ENCODE measurements at regions not wholly inside any gene's neighbourhood (a gene's known extent, or its start where the extent isn't known, plus 50 kb on each side); places are given as distances from the start of the nearest gene placed in this dataset.
"Not testable (repeated sequence)": the region's sequence is repeated elsewhere in the genome, so short reads cannot be mapped to it uniquely, and the experiment has no call there.

DNA sequence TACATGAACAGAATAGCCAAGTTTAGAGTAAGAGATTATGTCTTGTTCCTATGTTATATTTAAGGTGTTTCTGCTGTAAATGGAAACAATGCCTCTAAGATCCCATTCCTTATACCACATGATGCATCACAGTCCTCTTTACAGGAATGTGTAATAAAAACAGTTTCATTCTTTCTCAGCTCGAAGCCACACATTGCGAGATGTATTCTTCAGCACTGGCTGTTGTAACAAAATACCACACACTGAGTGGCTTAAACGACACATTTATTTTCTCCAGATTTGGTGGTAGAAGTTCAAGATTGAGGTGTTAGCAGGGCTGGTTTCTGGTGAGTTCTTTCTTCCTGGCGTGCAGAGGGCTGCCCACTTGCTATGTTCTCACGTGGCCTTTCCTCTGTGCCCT lies 246.2 kb downstream of the SOCS6 start:
- no peaks in the 10 kb centered on the region for H3K9me3 ChIP-seq
- H3K4me3 ChIP-seq, result no peak overlapping the region
- no peak for DNase-seq (ENCODE audit: low spot score in 2 of 2)
- H3K27me3 ChIP-seq, result no peaks in the 10 kb centered on the region
- H3K27ac ChIP-seq, result no peak overlapping the region
- H3K4me1 ChIP-seq, result no peaks in the 10 kb centered on the region
- WGBS, 2 donors, result 59 to 74% methylated on average over 5 of the region's 5 CpGs
- H3K36me3 ChIP-seq, result no peaks in the 10 kb centered on the region
- no peak for TF ChIP-seq POLR2A (IDR thresholded peaks at IDR 0.05)

DNA sequence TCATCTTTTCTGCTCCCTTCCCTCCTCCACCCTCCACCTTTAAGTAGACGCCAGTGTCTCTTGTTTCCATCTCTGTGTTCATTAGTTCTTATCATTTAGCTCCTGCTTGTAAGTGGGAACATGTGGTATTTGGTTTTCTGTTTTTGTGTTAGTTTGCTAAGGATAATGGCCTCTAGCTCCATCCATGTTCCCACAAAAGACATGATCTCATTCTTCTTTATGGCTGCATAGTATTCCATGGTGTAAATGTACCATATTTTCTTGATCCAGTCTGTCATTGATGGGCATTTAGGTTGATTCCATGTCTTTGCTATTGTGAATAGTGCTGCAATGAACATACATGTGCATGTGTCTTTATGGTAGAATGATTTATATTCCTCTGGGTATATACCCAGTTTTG lies 236.5 kb downstream of the SOCS6 start:
- not testable (repeated sequence) for DNase-seq (ENCODE audit: low spot score in 2 of 2); H3K27ac ChIP-seq; H3K36me3 ChIP-seq; H3K4me1 ChIP-seq; H3K27me3 ChIP-seq; H3K4me3 ChIP-seq; H3K9me3 ChIP-seq
- 94 to 95% methylated on average over 1 of the region's 1 CpG for WGBS, 2 donors

GRCh38 chr18:70523792-70524182 lies 234.9 kb downstream of the SOCS6 start:
- H3K27ac ChIP-seq, result no peak overlapping the region
- no peak for DNase-seq (ENCODE audit: low spot score in 2 of 2)
- TF ChIP-seq CTCF (IDR thresholded peaks at IDR 0.05) (no peak), POLR2A (IDR thresholded peaks at IDR 0.05) (no peak), EP300 (IDR thresholded peaks at IDR 0.05) (no peak)
- no peaks in the 10 kb centered on the region for H3K4me1 ChIP-seq
- H3K27me3 ChIP-seq, result no peaks in the 10 kb centered on the region
- no peak overlapping the region for H3K4me3 ChIP-seq
- H3K36me3 ChIP-seq, result no peaks in the 10 kb centered on the region
- 85 to 86% methylated on average over 3 of the region's 3 CpGs for WGBS, 2 donors
- H3K9me3 ChIP-seq, result no peaks in the 10 kb centered on the region

- no peak for TF ChIP-seq POLR2A (IDR thresholded peaks at IDR 0.05)
- no peak for TF ChIP-seq EP300 (IDR thresholded peaks at IDR 0.05)
- TF ChIP-seq CTCF (IDR thresholded peaks at IDR 0.05), result no peak
- H3K9me3 ChIP-seq, result no peaks in the 10 kb centered on the region
- no peak overlapping the region for H3K4me3 ChIP-seq
- no peaks in the 10 kb centered on the region for H3K27me3 ChIP-seq
- no peaks in the 10 kb centered on the region for H3K36me3 ChIP-seq
- no peak for DNase-seq (ENCODE audit: low spot score in 2 of 2)
- WGBS, 2 donors, result 54 to 60% methylated on average over 7 of the region's 7 CpGs
- no peaks in the 10 kb centered on the region for H3K4me1 ChIP-seq
- no peak overlapping the region for H3K27ac ChIP-seq
Measured at GRCh38 chr18:70523035-70523791, 234.4 kb downstream of the SOCS6 start.

DNA sequence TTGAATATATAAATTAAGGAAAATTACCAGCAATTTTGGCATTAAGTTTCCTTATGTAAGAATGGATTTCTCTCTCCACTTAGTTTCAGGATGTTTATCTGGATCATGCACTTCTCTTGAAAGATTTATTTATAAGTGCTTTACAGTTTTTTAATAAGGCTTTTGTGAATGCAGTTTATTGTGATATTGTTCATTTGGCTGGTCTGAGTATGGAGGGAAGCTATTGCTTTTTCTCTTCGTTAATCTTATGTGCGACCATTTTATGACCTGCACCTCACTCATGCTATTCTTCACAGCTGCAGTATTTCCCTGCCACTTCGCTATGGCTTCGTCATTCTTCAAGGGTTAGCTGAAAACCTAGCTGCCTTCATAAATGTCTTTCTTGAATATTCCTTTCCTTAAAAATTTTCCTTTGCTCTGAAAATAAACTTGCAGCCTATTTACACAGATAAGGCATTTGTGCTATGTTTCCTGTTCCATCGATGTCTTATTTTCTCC lies 233.4 kb downstream of the SOCS6 start:
- Histone ChIP-seq H3K4me3 (no peak overlapping the region), H3K27ac (no peak overlapping the region), H3K4me1 (no peaks in the 10 kb centered on the region), H3K9me3 (no peaks in the 10 kb centered on the region), H3K27me3 (no peaks in the 10 kb centered on the region), H3K36me3 (no peaks in the 10 kb centered on the region)
- TF ChIP-seq POLR2A (IDR thresholded peaks at IDR 0.05) (no peak), EP300 (IDR thresholded peaks at IDR 0.05) (no peak), CTCF (IDR thresholded peaks at IDR 0.05) (no peak)
- 47 to 51% methylated on average over 5 of the region's 5 CpGs for WGBS, 2 donors
- DNase-seq (ENCODE audit: low spot score in 2 of 2), result no peak

DNA sequence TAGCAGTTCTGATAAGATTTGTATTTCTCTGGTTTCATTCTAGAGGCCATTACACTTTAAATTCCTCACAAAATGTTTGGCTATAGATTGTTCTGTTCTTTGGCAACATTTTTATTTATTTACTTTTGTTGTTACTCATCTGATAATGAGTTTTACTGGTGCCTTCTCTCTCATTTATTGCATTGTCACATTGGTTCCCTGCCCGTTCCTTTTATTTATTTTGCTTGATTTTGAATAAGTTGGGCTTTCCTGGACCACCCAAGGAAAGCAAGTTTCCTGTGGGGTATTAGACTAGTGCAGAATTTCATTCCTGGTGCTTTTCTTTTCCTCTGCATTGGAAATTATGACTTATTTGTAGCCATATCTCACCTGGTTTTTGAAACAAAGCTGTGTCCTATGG lies 232.0 kb downstream of the SOCS6 start:
- H3K27ac ChIP-seq, result no peak overlapping the region
- no peak for DNase-seq (ENCODE audit: low spot score in 2 of 2)
- no peaks in the 10 kb centered on the region for H3K36me3 ChIP-seq
- TF ChIP-seq EP300 (IDR thresholded peaks at IDR 0.05), result no peak
- TF ChIP-seq POLR2A (IDR thresholded peaks at IDR 0.05), result no peak
- no peak for TF ChIP-seq CTCF (IDR thresholded peaks at IDR 0.05)
- H3K27me3 ChIP-seq, result no peaks in the 10 kb centered on the region
- 29 to 33% methylated on average over 1 of the region's 1 CpG for WGBS, 2 donors
- no peaks in the 10 kb centered on the region for H3K4me1 ChIP-seq
- no peak overlapping the region for H3K4me3 ChIP-seq
- H3K9me3 ChIP-seq, result no peaks in the 10 kb centered on the region

Measured in tibial nerve (tissue), 4 donors.